ENCODE measurements at regions not wholly inside any gene's neighbourhood (a gene's known extent, or its start where the extent isn't known, plus 50 kb on each side); places are given as distances from the start of the nearest gene placed in this dataset.

DNA sequence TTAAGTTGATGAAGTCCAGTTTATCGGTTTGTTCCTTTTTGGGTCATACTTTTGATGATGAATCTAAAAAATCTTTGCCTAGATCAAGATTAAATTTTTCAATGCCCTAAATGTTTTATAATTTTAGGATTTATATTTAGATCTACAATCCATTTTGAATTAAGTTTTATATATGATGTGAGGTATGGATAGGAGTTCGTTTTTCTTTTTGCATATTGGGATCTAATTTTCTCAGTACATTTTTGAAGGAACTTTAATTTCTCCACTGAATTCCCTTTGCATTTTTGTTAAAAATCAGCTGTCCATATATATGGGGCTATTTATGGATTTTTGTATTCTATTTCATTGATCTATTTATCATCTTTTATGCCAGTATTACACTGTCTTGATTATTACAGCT, 125.5 kb upstream of the HS3ST2 start:
- H3K9me3 ChIP-seq (ENCODE audit: control insufficient read depth, low read depth, low read length): peaks cover 4% of the 10 kb centered on the region
- DNase-seq: no peak
- no peaks in the 10 kb centered on the region for H4K20me1 ChIP-seq (ENCODE audit: control insufficient read depth, insufficient read depth, insufficient read length)
- H3K27ac ChIP-seq (ENCODE audit: insufficient read length, low read depth, low read length): no peak overlapping the region
- no peak overlapping the region for H3K18ac ChIP-seq (ENCODE audit: insufficient read length, low read depth, low read length)
- no peak overlapping the region for H2AFZ ChIP-seq (ENCODE audit: low read length)
- H2BK12ac ChIP-seq (ENCODE audit: insufficient read length, low read depth, low read length): no peak overlapping the region
- TF ChIP-seq, protein P1, sequence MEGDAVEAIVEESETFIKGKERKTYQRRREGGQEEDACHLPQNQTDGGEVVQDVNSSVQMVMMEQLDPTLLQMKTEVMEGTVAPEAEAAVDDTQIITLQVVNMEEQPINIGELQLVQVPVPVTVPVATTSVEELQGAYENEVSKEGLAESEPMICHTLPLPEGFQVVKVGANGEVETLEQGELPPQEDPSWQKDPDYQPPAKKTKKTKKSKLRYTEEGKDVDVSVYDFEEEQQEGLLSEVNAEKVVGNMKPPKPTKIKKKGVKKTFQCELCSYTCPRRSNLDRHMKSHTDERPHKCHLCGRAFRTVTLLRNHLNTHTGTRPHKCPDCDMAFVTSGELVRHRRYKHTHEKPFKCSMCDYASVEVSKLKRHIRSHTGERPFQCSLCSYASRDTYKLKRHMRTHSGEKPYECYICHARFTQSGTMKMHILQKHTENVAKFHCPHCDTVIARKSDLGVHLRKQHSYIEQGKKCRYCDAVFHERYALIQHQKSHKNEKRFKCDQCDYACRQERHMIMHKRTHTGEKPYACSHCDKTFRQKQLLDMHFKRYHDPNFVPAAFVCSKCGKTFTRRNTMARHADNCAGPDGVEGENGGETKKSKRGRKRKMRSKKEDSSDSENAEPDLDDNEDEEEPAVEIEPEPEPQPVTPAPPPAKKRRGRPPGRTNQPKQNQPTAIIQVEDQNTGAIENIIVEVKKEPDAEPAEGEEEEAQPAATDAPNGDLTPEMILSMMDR (conservative IDR thresholded peaks at IDR 0.05): no peak
- no peak overlapping the region for H2AK5ac ChIP-seq (ENCODE audit: insufficient read length, low read length)
- no peak overlapping the region for H4K91ac ChIP-seq (ENCODE audit: insufficient read length, low read depth, low read length)
- no peak overlapping the region for H3K9ac ChIP-seq (ENCODE audit: extremely low read depth, insufficient read length, low read length)
- peaks cover 7 to 9% of the 10 kb centered on the region in 2 experiments for H3K4me1 Mint-ChIP-seq
- H4K5ac ChIP-seq (ENCODE audit: insufficient read length, low read depth, low read length): no peak overlapping the region
- H3K23me2 ChIP-seq (ENCODE audit: insufficient read length, low read depth, low read length, poor library complexity, severe bottlenecking): no peaks in the 10 kb centered on the region
- no peak overlapping the region for H3K23ac ChIP-seq (ENCODE audit: insufficient read length, low read depth, low read length)
- H3K4me3 Mint-ChIP-seq: no peak overlapping the region
- no peak overlapping the region for H3K27ac Mint-ChIP-seq
- H3K56ac ChIP-seq (ENCODE audit: insufficient read length, low read depth, low read length): no peak overlapping the region
- H3K4me2 ChIP-seq (ENCODE audit: insufficient read depth, insufficient read length, low read length): no peak overlapping the region
- peaks cover 6 to 13% (median 8%) of the 10 kb centered on the region in 3 experiments; a peak in 6 of 7 replicates for H3K36me3 Mint-ChIP-seq (ENCODE audit: insufficient read depth in 1 of 3, low read depth in 3 of 3)
- H3T11ph ChIP-seq (ENCODE audit: low read length): no peak overlapping the region
- no peak overlapping the region for H2BK5ac ChIP-seq (ENCODE audit: insufficient read length, low read length)
- no peaks in the 10 kb centered on the region for H3K27me3 Mint-ChIP-seq (ENCODE audit: low read depth)
- no peak overlapping the region for H4K8ac ChIP-seq (replicated peaks; ENCODE audit: insufficient read length, low read depth, low read length)
- WGBS (ENCODE audit: extremely low coverage, insufficient read length, low lambda C conversion rate): no CpG with 5 or more reads among the region's 2 CpGs
- no peaks in the 10 kb centered on the region for H3K79me2 ChIP-seq (ENCODE audit: insufficient read depth, low read length)
- H3K79me1 ChIP-seq (ENCODE audit: insufficient read depth, low read depth, low read length, poor library complexity, severe bottlenecking): no peaks in the 10 kb centered on the region
- peaks cover 13% of the 10 kb centered on the region in 2 experiments for H3K9me3 Mint-ChIP-seq
- no peak overlapping the region for H2BK15ac ChIP-seq (ENCODE audit: low read depth, low read length)
- H3K4me1 ChIP-seq (ENCODE audit: insufficient read depth, low read length): no peaks in the 10 kb centered on the region
- H3K4ac ChIP-seq (ENCODE audit: low read depth, low read length): no peak overlapping the region
- no peak overlapping the region for H3K14ac ChIP-seq (ENCODE audit: insufficient read depth, low read length)
- no peak overlapping the region for H2BK120ac ChIP-seq (ENCODE audit: low read depth, low read length, poor library complexity, severe bottlenecking)
- H2BK20ac ChIP-seq (ENCODE audit: low read depth, low read length, poor library complexity, severe bottlenecking): no peak overlapping the region
- no peaks in the 10 kb centered on the region for H3K27me3 ChIP-seq (ENCODE audit: insufficient read depth, low read length)
